KG1 (cell line): ENCODE measurements at regions not wholly inside any gene's neighbourhood (a gene's known extent, or its start where the extent isn't known, plus 50 kb on each side); places are given as distances from the start of the nearest gene placed in this dataset.
"Not testable (repeated sequence)": the region's sequence is repeated elsewhere in the genome, so short reads cannot be mapped to it uniquely, and the experiment has no call there.

Source experiments
- DNase-seq: peaks from one replicate; lab custom pipeline; 2025; lab: John Stamatoyannopoulos, UW

DNA sequence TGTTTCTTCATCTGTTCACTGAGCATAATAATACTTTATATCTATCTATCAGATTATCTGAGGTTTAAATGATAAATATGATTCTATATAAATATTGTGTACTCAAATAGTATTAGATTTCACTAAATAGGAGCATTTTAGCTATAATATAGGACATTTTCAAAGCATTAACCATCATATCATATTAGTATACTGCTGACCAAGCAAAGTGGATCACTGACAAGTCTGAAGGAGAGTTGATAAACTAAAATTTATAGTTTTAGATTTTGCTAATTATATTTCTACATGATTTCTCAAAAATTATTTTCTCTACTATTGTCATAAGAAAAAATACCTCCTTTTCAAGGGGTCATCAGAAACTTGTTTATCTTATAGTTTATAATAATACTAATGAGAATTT is 937.8 kb upstream of the LRATD1 start:
- DNase-seq, result no peak

GRCh38 chr2:13696601-13697000 is 935.9 kb upstream of the LRATD1 start:
- no peak for DNase-seq

- DNase-seq, result no peak
Observed at GRCh38 chr2:13698847-13699246, 933.7 kb upstream of the LRATD1 start.

- not testable (repeated sequence) for DNase-seq
Observed at GRCh38 chr2:13699939-13700338, 932.6 kb upstream of the LRATD1 start.

DNA sequence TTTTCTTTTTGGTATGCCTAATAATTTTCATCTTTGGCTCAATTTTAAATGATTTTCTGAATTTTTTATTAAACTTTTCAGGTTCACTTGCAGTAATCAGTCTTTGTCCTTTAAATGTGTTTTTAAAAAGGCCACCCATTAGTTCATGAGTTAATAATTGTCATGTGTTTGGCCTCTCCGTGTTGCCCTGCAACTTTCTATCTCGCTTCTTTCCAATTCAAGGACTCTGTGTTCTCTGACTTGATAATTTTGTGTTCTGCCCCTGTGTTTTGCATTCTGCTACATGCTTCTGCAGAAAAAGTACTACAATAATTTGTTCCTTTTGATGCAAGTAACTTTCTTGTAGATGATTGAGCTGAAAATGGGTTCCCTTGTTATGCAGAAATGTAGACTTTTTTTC is 921.4 kb upstream of the LRATD1 start:
- no peak for DNase-seq

GRCh38 chr2:13714466-13714865 is 918.1 kb upstream of the LRATD1 start:
- DNase-seq, result no peak

GRCh38 chr2:13725945-13726344 is 906.6 kb upstream of the LRATD1 start:
- no peak for DNase-seq

DNA sequence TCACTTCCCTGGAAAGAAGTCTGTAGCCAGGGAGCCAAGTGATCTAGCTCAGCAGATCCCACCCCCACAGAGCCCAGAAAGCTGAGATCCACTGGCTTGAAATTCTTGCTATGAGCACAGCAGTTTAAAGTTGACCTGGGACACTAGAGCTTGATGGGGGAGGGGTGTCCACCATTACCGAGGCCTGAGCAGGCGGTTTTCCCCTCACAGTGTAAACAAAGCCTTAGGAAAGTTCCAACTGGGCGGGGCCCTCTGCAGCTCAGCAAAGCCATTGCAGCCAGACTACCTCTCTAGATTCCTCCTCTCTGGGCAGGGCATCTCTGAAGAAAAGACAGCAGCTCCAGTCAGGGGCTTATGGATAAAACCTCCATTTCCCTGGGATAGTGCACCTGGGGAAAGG is 887.2 kb upstream of the LRATD1 start:
- DNase-seq, result no peak

DNA sequence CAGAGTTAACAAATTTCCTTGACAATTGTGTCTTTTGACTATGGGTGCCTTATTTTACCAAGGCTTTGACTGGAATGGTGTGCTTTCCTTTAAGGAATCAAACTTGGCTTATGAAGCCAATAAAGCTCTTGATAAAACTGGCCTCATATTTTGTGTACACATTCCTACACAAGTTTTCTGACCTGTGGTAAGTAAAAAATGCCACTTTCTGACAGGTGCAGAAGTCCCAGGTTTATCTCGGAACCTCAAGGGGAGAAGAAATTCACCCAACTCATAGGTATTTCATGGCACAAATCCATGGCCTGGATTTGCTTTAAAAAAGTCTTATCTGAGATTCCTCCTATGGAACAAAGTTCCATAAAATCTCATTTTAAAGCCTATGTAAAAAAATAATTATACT is 880.6 kb upstream of the LRATD1 start:
- DNase-seq, result no peak

- DNase-seq, result no peak
Observed at GRCh38 chr2:13758412-13758811, 874.1 kb upstream of the LRATD1 start.

DNA sequence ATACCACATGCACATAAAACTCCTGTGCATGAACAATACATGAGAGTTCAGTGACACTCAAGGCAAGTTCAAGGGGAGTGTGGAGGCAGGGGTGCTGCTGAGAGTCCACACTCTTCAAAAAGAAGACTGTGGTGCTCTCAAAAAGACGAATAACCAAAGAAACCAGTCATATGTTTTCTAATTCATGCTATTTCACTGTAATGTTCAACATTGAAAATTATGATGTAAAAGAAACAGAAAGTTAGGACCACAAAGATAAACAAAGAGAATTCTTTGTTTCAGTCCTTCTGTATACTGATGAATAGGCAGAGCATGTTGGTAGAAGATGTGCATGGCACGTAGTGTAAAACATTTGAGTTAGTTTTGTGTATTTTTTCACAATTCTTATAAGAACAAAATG is 864.2 kb upstream of the LRATD1 start:
- no peak for DNase-seq

DNA sequence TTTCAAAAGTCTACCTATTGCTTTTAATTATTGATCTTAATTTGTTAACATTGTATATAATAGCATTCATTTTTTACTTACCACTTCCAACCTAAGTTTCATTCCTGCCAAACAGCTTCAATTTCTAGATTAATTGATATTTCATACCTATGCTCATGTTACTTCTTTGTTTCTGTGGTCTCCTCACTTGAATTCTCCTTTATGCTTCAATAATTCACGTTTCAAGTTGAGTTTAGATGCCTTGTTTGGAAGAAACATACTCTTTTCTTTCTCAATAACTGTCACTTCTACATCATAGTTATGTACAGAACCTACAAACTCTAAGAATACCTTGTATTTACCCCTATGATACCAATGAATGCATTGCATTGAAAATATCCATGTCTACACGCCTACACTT is 862.2 kb upstream of the LRATD1 start:
- no peak for DNase-seq

DNA sequence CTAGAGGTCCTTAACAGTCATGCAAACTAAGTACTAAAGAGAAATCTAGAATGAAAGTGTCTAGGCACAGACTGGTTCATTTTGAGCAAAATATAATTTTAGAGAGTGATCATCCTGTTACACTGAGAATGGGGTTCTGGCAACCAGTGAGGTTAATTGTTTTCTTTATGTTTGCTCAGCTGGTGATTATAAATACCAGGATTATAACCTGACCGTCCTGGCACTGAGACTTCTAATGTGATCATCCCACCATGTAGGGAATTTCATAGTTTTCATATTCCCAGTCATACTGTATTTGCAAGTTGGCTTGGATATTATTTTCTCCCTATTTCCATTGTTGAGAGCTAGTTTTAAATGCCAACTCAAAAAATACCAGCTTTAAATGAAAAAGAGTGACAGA is 852.5 kb upstream of the LRATD1 start:
- no peak for DNase-seq

GRCh38 chr2:13791019-13791547 is 841.4 kb upstream of the LRATD1 start:
- no peak for DNase-seq

DNA sequence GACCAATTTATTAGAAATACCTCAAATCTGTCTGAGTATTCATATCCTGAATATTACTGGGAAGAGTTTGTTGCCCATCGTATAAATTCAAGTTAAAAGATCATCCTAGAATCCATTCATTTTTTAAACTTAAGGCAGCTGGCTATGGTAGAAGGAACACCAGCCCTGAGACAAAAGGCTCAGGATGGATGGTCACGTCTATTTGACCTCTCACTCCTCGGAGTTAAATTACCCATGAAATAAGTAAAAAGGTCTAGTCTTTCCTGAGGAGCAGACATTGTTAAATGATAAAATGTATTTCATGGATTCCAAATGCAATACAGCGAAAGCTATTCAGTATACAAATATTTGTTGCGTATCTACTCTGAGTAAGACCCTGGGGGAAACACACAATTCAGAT is 826.0 kb upstream of the LRATD1 start:
- no peak for DNase-seq

GRCh38 chr2:13813236-13813635 is 819.3 kb upstream of the LRATD1 start:
- DNase-seq, result no peak

- DNase-seq, result no peak
Observed at GRCh38 chr2:13818002-13818401, 814.5 kb upstream of the LRATD1 start.

- no peak for DNase-seq
Observed at GRCh38 chr2:13819896-13820295, 812.6 kb upstream of the LRATD1 start.

DNA sequence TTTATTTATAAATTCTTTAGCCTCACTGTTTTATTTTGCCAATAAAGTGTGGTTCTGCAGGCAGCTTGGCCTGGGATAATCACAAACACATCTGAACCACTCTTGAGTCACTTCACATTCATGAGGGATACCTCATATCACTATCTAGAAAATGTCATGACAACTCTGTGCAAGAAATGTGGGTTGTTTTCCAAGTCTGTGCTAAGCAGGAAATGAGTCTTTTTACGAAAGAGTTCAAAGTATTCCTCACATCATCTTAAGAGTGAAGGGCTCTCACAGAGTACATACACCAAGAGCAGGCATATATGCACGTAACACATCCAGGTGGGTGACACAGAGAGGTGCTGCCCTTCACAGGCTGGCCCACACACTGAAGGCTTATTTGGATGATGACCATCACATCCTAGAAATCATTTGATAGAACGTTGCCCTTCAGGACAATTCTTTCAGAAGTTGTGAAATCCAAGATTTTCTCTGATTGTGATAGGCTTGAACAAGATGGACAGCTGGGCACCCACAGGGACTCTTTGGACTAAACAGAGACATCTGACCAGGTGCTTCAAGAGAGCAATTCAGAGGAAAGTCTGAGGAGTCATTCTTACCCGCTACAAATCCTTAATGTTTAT is 811.1 kb upstream of the LRATD1 start:
- DNase-seq, result no peak

DNA sequence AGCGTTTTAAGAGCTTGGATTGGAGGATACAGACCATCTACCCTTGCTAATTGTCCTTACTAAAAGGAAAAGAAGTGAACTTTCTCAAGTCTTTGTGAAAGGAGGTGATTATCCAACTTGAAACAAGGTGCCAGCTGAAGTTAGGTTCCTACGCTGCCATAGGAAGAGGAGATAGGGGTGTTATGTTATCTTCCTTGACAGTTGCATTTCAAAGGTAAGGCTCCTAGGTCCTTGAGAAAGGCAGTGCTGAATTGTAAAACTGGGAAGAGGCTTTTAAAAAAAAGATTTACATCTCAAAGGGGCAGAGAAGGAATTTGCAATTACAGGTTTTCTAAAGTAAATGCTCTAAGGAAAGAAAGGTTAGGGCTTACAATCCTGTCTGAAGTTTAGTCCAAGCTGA is 810.2 kb upstream of the LRATD1 start:
- no peak for DNase-seq

GRCh38 chr2:13826314-13826853 is 806.1 kb upstream of the LRATD1 start:
- no peak for DNase-seq

GRCh38 chr2:13858626-13859025 is 773.9 kb upstream of the LRATD1 start:
- no peak for DNase-seq

- not testable (repeated sequence) for DNase-seq
Observed at GRCh38 chr2:13868275-13868674, 764.2 kb upstream of the LRATD1 start.

DNA sequence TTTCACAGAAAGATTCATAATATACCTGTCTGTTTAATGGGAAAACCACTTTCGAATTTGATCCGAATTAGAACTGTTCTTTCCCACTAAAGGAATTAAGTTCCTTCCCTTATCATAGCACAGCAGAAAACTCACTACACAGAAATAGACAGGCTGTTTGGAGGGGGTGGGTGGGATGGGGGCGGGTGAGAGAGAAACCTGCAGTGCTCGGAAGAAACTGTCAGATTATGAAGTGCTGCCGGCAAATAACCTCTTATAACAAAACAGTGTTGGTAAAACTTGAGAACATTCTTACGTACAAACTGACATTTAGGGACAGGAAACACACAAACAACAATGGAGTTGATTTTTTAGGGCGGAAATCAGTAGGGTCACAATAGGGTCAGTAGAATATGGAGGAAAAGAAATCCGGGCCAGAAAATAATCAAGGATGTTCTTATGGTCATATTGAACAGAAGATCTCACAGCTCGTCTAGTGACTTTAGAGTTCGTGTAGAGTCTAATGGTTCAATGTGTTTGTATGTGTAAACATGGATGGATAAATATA is 756.0 kb upstream of the LRATD1 start:
- no peak for DNase-seq
